Central memory CD8-positive, alpha-beta T cell (primary cell): ENCODE measurements at regions not wholly inside any gene's neighbourhood (a gene's known extent, or its start where the extent isn't known, plus 50 kb on each side); places are given as distances from the start of the nearest gene placed in this dataset.

Experiments used
- ATAC-seq: fragments of 150-1000 bp; cut with Tn5 transposase; replicated peaks from 2 replicates; pipeline ENCODE4 v1.10.0; 2022; ENCODE audit warnings: mild to moderate bottlenecking, moderate FRiP score, moderate number of reproducible peaks; ENCODE audit not compliant: poor library complexity, severe bottlenecking; ENCODE audit errors: extremely low read depth
- DNase-seq, 2 donors: peaks; one replicate each; pipeline ENCODE4 v3.0.0; 2021; ENCODE audit warnings: low spot score in 2 of 2
- H3K27ac Mint-ChIP-seq: one replicate; pipeline ENCODE4 v1.8.0; 2022; ENCODE audit warnings: low read depth, mild to moderate bottlenecking, moderate library complexity, mixed read lengths
- H3K27me3 Mint-ChIP-seq: one replicate; pipeline ENCODE4 v1.8.0; 2022; ENCODE audit warnings: mixed read lengths
- H3K36me3 Mint-ChIP-seq: one replicate; pipeline ENCODE4 v1.8.0; 2022; ENCODE audit warnings: mild to moderate bottlenecking, moderate library complexity, mixed read lengths; ENCODE audit not compliant: insufficient read depth
- H3K4me1 Mint-ChIP-seq: one replicate; pipeline ENCODE4 v1.8.0; 2022; ENCODE audit warnings: mixed read lengths
- H3K4me3 Mint-ChIP-seq: one replicate; pipeline ENCODE4 v1.8.0; 2022; ENCODE audit warnings: mild to moderate bottlenecking, moderate library complexity, mixed read lengths
- H3K9me3 Mint-ChIP-seq: one replicate; pipeline ENCODE4 v1.8.0; 2022; ENCODE audit warnings: mixed read lengths

GRCh38 chr9:135296735-135297455, 182.7 kb upstream of the PPP1R26 start:
- no peak for ATAC-seq
- no peak overlapping the region for H3K27ac Mint-ChIP-seq
- H3K4me1 Mint-ChIP-seq = no peaks in the 10 kb centered on the region
- DNase-seq = no peak
- no peaks in the 10 kb centered on the region for H3K36me3 Mint-ChIP-seq
- no peak overlapping the region for H3K4me3 Mint-ChIP-seq
- H3K27me3 Mint-ChIP-seq = peaks cover 46% of the 10 kb centered on the region
- H3K9me3 Mint-ChIP-seq = no peaks in the 10 kb centered on the region

DNA sequence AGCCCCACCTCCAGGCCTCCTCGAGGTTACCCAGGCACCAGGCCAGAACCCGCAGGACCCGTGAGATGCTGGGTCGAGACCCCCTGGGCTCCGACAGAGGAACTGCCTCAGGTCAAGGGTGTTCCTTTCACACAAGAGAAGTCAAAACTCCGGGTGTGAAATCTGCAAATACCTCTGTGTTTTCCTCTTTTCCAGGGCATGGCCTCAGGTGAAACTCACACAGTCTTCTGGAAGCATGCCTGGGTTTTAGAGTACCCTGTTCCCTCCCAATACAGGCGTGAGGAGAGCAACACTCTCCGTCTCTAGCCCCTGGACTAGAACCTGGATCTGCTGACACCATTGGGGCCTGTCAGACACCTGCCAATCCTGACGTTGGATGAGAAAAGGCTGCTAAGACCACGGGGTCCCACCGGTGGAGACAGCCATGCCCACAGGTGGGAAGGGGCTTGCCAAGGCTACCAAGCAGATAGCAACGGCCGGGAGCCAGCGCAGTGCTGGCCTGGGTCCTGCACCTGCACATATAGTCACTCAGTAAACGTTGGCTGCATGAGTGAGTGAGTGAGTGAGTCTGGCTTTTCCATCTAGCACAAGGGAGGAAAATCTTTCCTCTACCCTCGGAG, 182.0 kb upstream of the PPP1R26 start:
- Mint-ChIP-seq H3K27me3 (peaks cover 39% of the 10 kb centered on the region), H3K4me1 (no peaks in the 10 kb centered on the region), H3K4me3 (no peak overlapping the region), H3K9me3 (no peaks in the 10 kb centered on the region), H3K36me3 (no peaks in the 10 kb centered on the region), H3K27ac (no peak overlapping the region)
- DNase-seq (no peak), ATAC-seq (no peak)

DNA sequence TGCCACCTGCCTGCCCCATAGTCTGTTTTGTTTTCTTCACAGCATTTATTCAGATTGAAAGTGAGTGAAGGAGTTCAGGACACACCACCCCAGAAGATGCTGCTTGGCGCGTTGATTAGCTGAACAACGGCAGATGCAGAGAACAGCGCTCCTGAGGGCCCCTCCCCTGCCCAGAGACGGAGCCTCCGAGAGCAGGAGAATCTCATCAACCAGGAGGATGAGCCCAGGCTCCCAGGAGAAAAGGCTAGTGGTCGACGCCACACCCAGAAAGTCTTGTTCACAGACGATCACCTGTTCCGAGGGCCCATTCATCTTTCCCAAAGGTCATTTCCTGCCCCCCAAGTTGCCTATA, 180.4 kb upstream of the PPP1R26 start:
- Mint-ChIP-seq H3K9me3 (no peaks in the 10 kb centered on the region), H3K27ac (no peak overlapping the region), H3K4me1 (no peaks in the 10 kb centered on the region), H3K27me3 (peaks cover 27% of the 10 kb centered on the region), H3K36me3 (no peaks in the 10 kb centered on the region), H3K4me3 (no peak overlapping the region)
- ATAC-seq (no peak), DNase-seq (no peak)

- Mint-ChIP-seq H3K4me1 (no peaks in the 10 kb centered on the region), H3K9me3 (no peaks in the 10 kb centered on the region), H3K4me3 (no peak overlapping the region), H3K36me3 (no peaks in the 10 kb centered on the region), H3K27ac (no peak overlapping the region), H3K27me3 (peaks cover 27% of the 10 kb centered on the region)
- DNase-seq (no peak), ATAC-seq (no peak)
Observed at GRCh38 chr9:135299651-135300345, 179.8 kb upstream of the PPP1R26 start.

GRCh38 chr9:135300346-135301141, 179.0 kb upstream of the PPP1R26 start:
- H3K4me3 Mint-ChIP-seq = no peak overlapping the region
- H3K27me3 Mint-ChIP-seq = peaks cover 27% of the 10 kb centered on the region
- DNase-seq (no peak), ATAC-seq (no peak)
- no peaks in the 10 kb centered on the region for H3K9me3 Mint-ChIP-seq
- no peak overlapping the region for H3K27ac Mint-ChIP-seq
- H3K4me1 Mint-ChIP-seq = no peaks in the 10 kb centered on the region
- H3K36me3 Mint-ChIP-seq = no peaks in the 10 kb centered on the region

- no peak overlapping the region for H3K27ac Mint-ChIP-seq
- DNase-seq = no peak
- H3K36me3 Mint-ChIP-seq = no peaks in the 10 kb centered on the region
- H3K9me3 Mint-ChIP-seq = no peaks in the 10 kb centered on the region
- no peak for ATAC-seq
- peaks cover 35% of the 10 kb centered on the region for H3K27me3 Mint-ChIP-seq
- no peaks in the 10 kb centered on the region for H3K4me1 Mint-ChIP-seq
- H3K4me3 Mint-ChIP-seq = no peak overlapping the region
Observed at GRCh38 chr9:135301271-135302263, 178.0 kb upstream of the PPP1R26 start.

GRCh38 chr9:135302329-135303279, 177.0 kb upstream of the PPP1R26 start:
- no peaks in the 10 kb centered on the region for H3K36me3 Mint-ChIP-seq
- H3K9me3 Mint-ChIP-seq = no peaks in the 10 kb centered on the region
- no peak for DNase-seq
- peaks cover 42% of the 10 kb centered on the region for H3K27me3 Mint-ChIP-seq
- no peak overlapping the region for H3K4me3 Mint-ChIP-seq
- no peak overlapping the region for H3K27ac Mint-ChIP-seq
- ATAC-seq = no peak
- no peaks in the 10 kb centered on the region for H3K4me1 Mint-ChIP-seq

DNA sequence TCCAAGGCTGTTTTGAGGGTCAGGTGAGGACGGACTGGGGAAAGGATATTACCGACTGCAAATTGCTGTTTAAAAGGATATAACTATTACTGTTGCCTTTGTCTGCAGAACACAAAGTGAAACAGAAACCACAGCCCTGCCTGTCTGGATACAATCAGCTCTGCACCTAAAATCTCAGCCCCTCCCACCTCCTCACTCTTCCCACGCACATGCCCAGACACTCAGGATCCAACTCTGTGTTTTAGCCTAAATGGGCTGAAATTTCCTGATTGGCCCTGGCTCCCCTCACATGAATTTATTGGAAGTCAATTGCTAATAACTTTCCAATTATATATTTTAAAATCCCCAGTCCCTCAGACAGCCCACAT, 176.3 kb upstream of the PPP1R26 start:
- ATAC-seq (no peak), DNase-seq (no peak)
- Mint-ChIP-seq H3K9me3 (no peaks in the 10 kb centered on the region), H3K4me1 (no peaks in the 10 kb centered on the region), H3K36me3 (no peaks in the 10 kb centered on the region), H3K4me3 (no peak overlapping the region), H3K27me3 (peaks cover 36% of the 10 kb centered on the region), H3K27ac (no peak overlapping the region)

DNA sequence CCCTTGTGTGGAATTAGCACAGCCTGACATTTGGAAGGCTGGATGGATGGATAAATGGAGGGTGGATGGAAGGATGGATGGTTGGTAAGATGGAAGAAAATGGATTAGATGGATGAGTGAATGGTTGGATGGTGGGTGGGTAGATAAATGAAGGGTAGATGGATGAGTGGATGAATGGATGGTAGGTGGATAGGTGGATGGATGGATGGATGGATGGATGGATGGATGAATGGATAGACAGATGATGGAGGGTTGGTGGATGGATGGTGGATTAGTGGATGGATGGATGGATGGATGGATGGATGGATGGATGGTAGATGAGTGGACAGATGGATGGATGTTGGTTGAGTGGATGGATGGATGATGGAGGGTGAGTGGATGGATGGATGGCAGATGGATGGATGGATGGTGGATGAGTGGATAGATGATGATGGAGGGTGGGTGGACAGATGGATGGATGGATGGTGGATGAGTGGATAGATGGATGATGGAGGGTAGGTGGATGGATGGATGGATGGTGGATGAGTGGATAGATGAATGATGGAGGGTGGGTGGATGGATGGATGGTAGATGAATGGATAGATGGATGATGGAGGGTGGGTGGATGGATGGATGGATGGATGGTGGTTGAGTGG, 175.6 kb upstream of the PPP1R26 start:
- Mint-ChIP-seq H3K27me3 (peaks cover 34% of the 10 kb centered on the region), H3K4me1 (no peaks in the 10 kb centered on the region), H3K4me3 (no peak overlapping the region), H3K27ac (no peak overlapping the region), H3K36me3 (no peaks in the 10 kb centered on the region), H3K9me3 (no peaks in the 10 kb centered on the region)
- ATAC-seq = no peak
- DNase-seq = no peak

GRCh38 chr9:135304886-135305285, 174.7 kb upstream of the PPP1R26 start:
- Mint-ChIP-seq H3K27ac (no peak overlapping the region), H3K4me3 (no peak overlapping the region), H3K36me3 (no peaks in the 10 kb centered on the region), H3K4me1 (no peaks in the 10 kb centered on the region), H3K27me3 (peaks cover 41% of the 10 kb centered on the region), H3K9me3 (no peaks in the 10 kb centered on the region)
- DNase-seq = no peak
- ATAC-seq = no peak
